CD4-positive, alpha-beta T cell (primary cell): ENCODE measurements at regions not wholly inside any gene's neighbourhood (a gene's known extent, or its start where the extent isn't known, plus 50 kb on each side); places are given as distances from the start of the nearest gene placed in this dataset.

Experiments
- ATAC-seq: fragments of 200-7000 bp; cut with Tn5 transposase; one replicate; pipeline ENCODE4 v1.10.0; 2022; ENCODE audit warnings: mild to moderate bottlenecking; ENCODE audit not compliant: poor library complexity
- CTCF ChIA-PET: fragments of 350-600 bp; sonication (Branson Sonifier 250); formaldehyde crosslinking; loops from one replicate; lab custom pipeline; 2021; ENCODE audit warnings: antibody characterized with exemption, inconsistent platforms; lab: Charles Lee
- POLR2A ChIA-PET: fragments of 350-600 bp; sonication (Branson Sonifier 250); formaldehyde crosslinking; loops from one replicate; lab custom pipeline; 2021; ENCODE audit warnings: antibody characterized with exemption, inconsistent platforms; lab: Charles Lee
- DNase-seq, 14 experiments: peaks; one replicate each; pipeline ENCODE4 v3.0.0-alpha.2; 2013 to 2020; ENCODE audit warnings: mixed read lengths in 2 of 14
- H3K27ac ChIP-seq, 2 donors: one replicate each; pipeline versions ENCODE4 v1.5.1 to v1.7.0; 2013; ENCODE audit warnings: low read length in 2 of 2, low read depth in 1 of 2, mild to moderate bottlenecking in 1 of 2
- H3K27me3 ChIP-seq, 2 experiments: 1 replicate in 1 of 2; 2 replicates in 1 of 2; pipeline versions ENCODE4 v1.6.1 to v1.7.0; 2013; ENCODE audit warnings: low read length in 2 of 2, control low read depth in 1 of 2, mild to moderate bottlenecking in 1 of 2, moderate library complexity in 1 of 2; ENCODE audit not compliant: insufficient read depth in 2 of 2, control insufficient read depth in 1 of 2
- H3K36me3 ChIP-seq: one replicate; pipeline ENCODE4 v1.6.1; 2013; ENCODE audit warnings: low read length, control low read depth; ENCODE audit not compliant: insufficient read depth
- H3K4me1 ChIP-seq: one replicate; pipeline ENCODE4 v1.6.1; 2013; ENCODE audit warnings: low read length, control low read depth; ENCODE audit not compliant: insufficient read depth
- H3K4me3 ChIP-seq: one replicate; pipeline ENCODE4 v1.5.1; 2013; ENCODE audit warnings: mild to moderate bottlenecking, low read length, moderate library complexity
- H3K9me3 ChIP-seq, 2 experiments: 1 replicate in 1 of 2; 2 replicates in 1 of 2; pipeline versions ENCODE4 v1.6.1 to v1.7.0; 2013; ENCODE audit warnings: low read length in 2 of 2, mild to moderate bottlenecking in 2 of 2, control low read depth in 1 of 2, moderate library complexity in 1 of 2; ENCODE audit not compliant: control insufficient read depth in 1 of 2, insufficient read depth in 1 of 2
- H3K27ac Mint-ChIP-seq: one replicate; pipeline ENCODE4 v1.8.0; 2020; ENCODE audit warnings: mixed read lengths
- H3K27me3 Mint-ChIP-seq: one replicate; pipeline ENCODE4 v1.8.0; 2021; ENCODE audit warnings: mixed read lengths
- H3K36me3 Mint-ChIP-seq: one replicate; pipeline ENCODE4 v1.8.0; 2021; ENCODE audit warnings: low read depth, mixed read lengths
- H3K4me1 Mint-ChIP-seq: one replicate; pipeline ENCODE4 v1.8.0; 2021; ENCODE audit warnings: low read depth, mixed read lengths
- H3K4me3 Mint-ChIP-seq: one replicate; pipeline ENCODE4 v1.8.0; 2020; ENCODE audit warnings: mild to moderate bottlenecking, mixed read lengths
- H3K9me3 Mint-ChIP-seq: one replicate; pipeline ENCODE4 v1.8.0; 2020; ENCODE audit warnings: mixed read lengths
- CTCF ChIP-seq: fragments of 200-600 bp; IDR thresholded peaks from one replicate; pipeline ENCODE4 v1.8.0; 2022; ENCODE audit warnings: antibody characterized with exemption, mild to moderate bottlenecking
- intact Hi-C, 2 experiments: fragments of 100-400 bp; cut with DNase I in 1 of 2; cut with micrococcal nuclease in 1 of 2; formaldehyde crosslinking; loops; one replicate each; pipeline versions ENCODE4 v1.15.1 to v1.9.0; 2023 to 2025; cut with DNase I, micrococcal nuclease

GRCh38 chr2:6784291-6784690 lies 81.4 kb downstream of the CMPK2 start:
- intact Hi-C loops, result no loop called here
- no peak overlapping the region for H3K4me3 Mint-ChIP-seq
- ChIA-PET POLR2A (no interaction called here), CTCF (no interaction called here)
- Histone ChIP-seq H3K4me1 (peaks cover 10% of the 10 kb centered on the region), H3K4me3 (no peak overlapping the region), H3K27me3 (no peaks in the 10 kb centered on the region), H3K27ac (no peak overlapping the region), H3K9me3 (no peaks in the 10 kb centered on the region), H3K36me3 (no peaks in the 10 kb centered on the region)
- peaks cover 5% of the 10 kb centered on the region for H3K27me3 Mint-ChIP-seq
- H3K9me3 Mint-ChIP-seq, result no peaks in the 10 kb centered on the region
- no peak overlapping the region for H3K27ac Mint-ChIP-seq
- peaks cover 7% of the 10 kb centered on the region for H3K4me1 Mint-ChIP-seq
- ATAC-seq (no peak), DNase-seq (no peak)
- no peak for TF ChIP-seq CTCF
- no peaks in the 10 kb centered on the region for H3K36me3 Mint-ChIP-seq

DNA sequence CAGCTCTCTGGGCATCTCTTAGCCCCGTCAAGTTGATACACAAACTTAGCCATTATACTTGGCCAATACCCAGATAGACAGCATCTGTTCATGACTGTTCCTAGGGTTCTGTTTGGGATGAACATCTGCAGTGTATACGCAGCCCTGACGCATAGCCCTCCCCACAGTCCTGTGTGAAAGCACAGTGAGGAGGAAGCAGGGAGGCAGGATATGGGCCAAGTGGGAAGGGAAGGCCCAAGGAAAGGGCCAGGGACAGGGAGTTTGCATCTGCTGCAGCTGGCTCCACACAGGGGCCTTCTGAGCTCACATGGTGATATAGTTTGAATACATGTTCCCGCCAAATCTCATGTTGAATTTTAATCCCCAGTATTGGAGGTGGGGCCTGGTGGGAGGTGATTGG lies 80.2 kb downstream of the CMPK2 start:
- H3K4me3 ChIP-seq, result no peak overlapping the region
- ATAC-seq (no peak), DNase-seq (no peak)
- H3K27ac Mint-ChIP-seq, result no peak overlapping the region
- intact Hi-C loops, result no loop called here
- no peaks in the 10 kb centered on the region for H3K27me3 ChIP-seq
- H3K36me3 Mint-ChIP-seq, result no peaks in the 10 kb centered on the region
- H3K4me3 Mint-ChIP-seq, result no peak overlapping the region
- TF ChIP-seq CTCF, result no peak
- H3K9me3 ChIP-seq, result no peaks in the 10 kb centered on the region
- peaks cover 9% of the 10 kb centered on the region for H3K4me1 ChIP-seq
- no peaks in the 10 kb centered on the region for H3K9me3 Mint-ChIP-seq
- no peak overlapping the region for H3K27ac ChIP-seq
- H3K4me1 Mint-ChIP-seq, result peaks cover 7% of the 10 kb centered on the region
- no peaks in the 10 kb centered on the region for H3K36me3 ChIP-seq
- ChIA-PET CTCF (no interaction called here), POLR2A (no interaction called here)
- peaks cover 5% of the 10 kb centered on the region for H3K27me3 Mint-ChIP-seq

GRCh38 chr2:6787376-6787775 lies 78.3 kb downstream of the CMPK2 start:
- no peak overlapping the region for H3K4me3 ChIP-seq
- no peaks in the 10 kb centered on the region for H3K9me3 Mint-ChIP-seq
- DNase-seq (no peak), ATAC-seq (no peak)
- peaks cover 5% of the 10 kb centered on the region for H3K27me3 Mint-ChIP-seq
- no peaks in the 10 kb centered on the region for H3K4me1 ChIP-seq
- CTCF ChIA-PET, result no interaction called here
- H3K4me3 Mint-ChIP-seq, result no peak overlapping the region
- no peak overlapping the region for H3K27ac ChIP-seq
- POLR2A ChIA-PET, result no interaction called here
- no peaks in the 10 kb centered on the region for H3K36me3 Mint-ChIP-seq
- H3K36me3 ChIP-seq, result no peaks in the 10 kb centered on the region
- no peak for TF ChIP-seq CTCF
- no peaks in the 10 kb centered on the region for H3K27me3 ChIP-seq
- no peaks in the 10 kb centered on the region for H3K4me1 Mint-ChIP-seq
- intact Hi-C loops, result no loop called here
- no peaks in the 10 kb centered on the region for H3K9me3 ChIP-seq
- no peak overlapping the region for H3K27ac Mint-ChIP-seq
